RWPE2 (cell line): ENCODE measurements at regions not wholly inside any gene's neighbourhood (a gene's known extent, or its start where the extent isn't known, plus 50 kb on each side); places are given as distances from the start of the nearest gene placed in this dataset.

Source experiments
- ATAC-seq: fragments of 200-7000 bp; cut with Tn5 transposase; 3 replicates; pipeline ENCODE4 v1.9.1; 2021; ENCODE audit warnings: low read depth
- DNase-seq: peaks from one replicate; pipeline ENCODE4 v3.0.0-alpha.2; 2020; ENCODE audit warnings: low spot score
- H3K27ac ChIP-seq: fragments of 450-650 bp; 2 replicates; pipeline ENCODE4 v1.5.1; 2017; ENCODE audit warnings: mild to moderate bottlenecking; ENCODE audit not compliant: poor library complexity, severe bottlenecking
- H3K27me3 ChIP-seq: fragments of 250-450 bp; sonication (Bioruptor Pico); 2 replicates; pipeline ENCODE4 v1.5.1; 2021; ENCODE audit warnings: mild to moderate bottlenecking, moderate library complexity; ENCODE audit not compliant: insufficient read depth, poor library complexity, severe bottlenecking
- H3K36me3 ChIP-seq: fragments of 250-450 bp; sonication (Bioruptor Pico); 2 replicates; pipeline ENCODE4 v1.5.1; 2020; ENCODE audit warnings: low read depth, mild to moderate bottlenecking, moderate library complexity
- H3K4me1 ChIP-seq: fragments of 250-450 bp; sonication (Bioruptor Pico); 2 replicates; pipeline ENCODE4 v1.5.1; 2021; ENCODE audit warnings: mild to moderate bottlenecking, moderate library complexity; ENCODE audit not compliant: insufficient read depth, poor library complexity, severe bottlenecking
- H3K4me3 ChIP-seq: fragments of 250-450 bp; sonication (Bioruptor Pico); 2 replicates; pipeline ENCODE4 v1.5.1; 2021; ENCODE audit warnings: mild to moderate bottlenecking, moderate library complexity; ENCODE audit not compliant: severe bottlenecking
- H3K9me3 ChIP-seq: fragments of 250-450 bp; sonication (Bioruptor Pico); 2 replicates; pipeline ENCODE4 v1.5.1; 2021; ENCODE audit warnings: mild to moderate bottlenecking, moderate library complexity; ENCODE audit not compliant: severe bottlenecking
- TF ChIP-seq, protein P1 (sequence below): fragments of 450-650 bp; IDR thresholded peaks from one replicate; pipeline ENCODE4 v1.5.1; 2017; ENCODE audit warnings: mild to moderate bottlenecking, moderate library complexity; ENCODE audit not compliant: poor library complexity, severe bottlenecking

DNA sequence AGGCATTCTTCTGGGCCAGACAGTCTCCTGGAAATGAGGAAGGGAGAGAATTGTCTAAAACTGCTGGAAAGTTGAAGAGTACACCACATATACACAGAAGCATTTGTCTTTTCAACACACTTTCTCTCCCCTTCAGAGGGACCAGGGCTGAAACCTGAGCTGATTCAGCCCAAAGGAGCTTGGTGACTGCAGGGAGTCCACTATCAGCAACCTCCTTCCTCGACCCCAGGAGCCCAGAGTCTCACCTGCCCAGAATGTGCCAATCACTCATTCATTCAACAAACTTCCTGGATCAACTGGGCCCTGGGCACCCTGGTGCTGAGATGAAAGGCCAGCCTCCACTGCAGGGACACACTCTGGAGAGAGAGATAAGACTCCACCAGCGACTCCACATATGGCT, 128.9 kb upstream of the VSTM2B start:
- no peak for DNase-seq
- H3K4me3 ChIP-seq = no peak overlapping the region
- no peaks in the 10 kb centered on the region for H3K4me1 ChIP-seq

DNA sequence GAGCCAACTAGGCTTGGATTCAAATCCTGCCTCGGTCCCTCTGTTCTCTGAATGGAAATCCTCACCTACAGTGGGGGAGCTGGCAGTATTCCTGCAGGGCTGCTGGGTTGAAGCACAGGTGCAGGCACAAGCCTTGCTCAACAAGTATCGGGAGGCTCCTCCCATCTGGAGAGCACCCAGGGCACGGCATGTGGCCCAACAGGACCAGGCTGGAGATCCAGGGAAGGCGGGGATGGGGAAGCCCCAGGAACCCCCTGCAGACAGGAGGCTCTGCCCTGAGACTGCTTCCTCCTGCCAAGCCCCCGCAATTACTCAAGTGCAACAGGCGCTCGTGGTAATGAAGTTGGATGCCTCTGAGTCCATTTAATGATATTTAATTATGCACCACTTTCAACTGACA, 128.0 kb upstream of the VSTM2B start:
- H3K27ac ChIP-seq = no peak overlapping the region
- H3K27me3 ChIP-seq = no peaks in the 10 kb centered on the region
- H3K4me1 ChIP-seq = no peaks in the 10 kb centered on the region
- no peaks in the 10 kb centered on the region for H3K36me3 ChIP-seq
- no peak for DNase-seq
- no peak for ATAC-seq
- no peak overlapping the region for H3K4me3 ChIP-seq
- no peaks in the 10 kb centered on the region for H3K9me3 ChIP-seq
- TF ChIP-seq, protein P1, sequence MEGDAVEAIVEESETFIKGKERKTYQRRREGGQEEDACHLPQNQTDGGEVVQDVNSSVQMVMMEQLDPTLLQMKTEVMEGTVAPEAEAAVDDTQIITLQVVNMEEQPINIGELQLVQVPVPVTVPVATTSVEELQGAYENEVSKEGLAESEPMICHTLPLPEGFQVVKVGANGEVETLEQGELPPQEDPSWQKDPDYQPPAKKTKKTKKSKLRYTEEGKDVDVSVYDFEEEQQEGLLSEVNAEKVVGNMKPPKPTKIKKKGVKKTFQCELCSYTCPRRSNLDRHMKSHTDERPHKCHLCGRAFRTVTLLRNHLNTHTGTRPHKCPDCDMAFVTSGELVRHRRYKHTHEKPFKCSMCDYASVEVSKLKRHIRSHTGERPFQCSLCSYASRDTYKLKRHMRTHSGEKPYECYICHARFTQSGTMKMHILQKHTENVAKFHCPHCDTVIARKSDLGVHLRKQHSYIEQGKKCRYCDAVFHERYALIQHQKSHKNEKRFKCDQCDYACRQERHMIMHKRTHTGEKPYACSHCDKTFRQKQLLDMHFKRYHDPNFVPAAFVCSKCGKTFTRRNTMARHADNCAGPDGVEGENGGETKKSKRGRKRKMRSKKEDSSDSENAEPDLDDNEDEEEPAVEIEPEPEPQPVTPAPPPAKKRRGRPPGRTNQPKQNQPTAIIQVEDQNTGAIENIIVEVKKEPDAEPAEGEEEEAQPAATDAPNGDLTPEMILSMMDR = no peak

More for the DNA sequence above, 128.9 kb upstream of the VSTM2B start:
- TF ChIP-seq, protein P1 = no peak
- Histone ChIP-seq H3K27me3 (no peaks in the 10 kb centered on the region), H3K9me3 (no peaks in the 10 kb centered on the region), H3K27ac (no peak overlapping the region), H3K36me3 (no peaks in the 10 kb centered on the region)
- no peak for ATAC-seq

DNA sequence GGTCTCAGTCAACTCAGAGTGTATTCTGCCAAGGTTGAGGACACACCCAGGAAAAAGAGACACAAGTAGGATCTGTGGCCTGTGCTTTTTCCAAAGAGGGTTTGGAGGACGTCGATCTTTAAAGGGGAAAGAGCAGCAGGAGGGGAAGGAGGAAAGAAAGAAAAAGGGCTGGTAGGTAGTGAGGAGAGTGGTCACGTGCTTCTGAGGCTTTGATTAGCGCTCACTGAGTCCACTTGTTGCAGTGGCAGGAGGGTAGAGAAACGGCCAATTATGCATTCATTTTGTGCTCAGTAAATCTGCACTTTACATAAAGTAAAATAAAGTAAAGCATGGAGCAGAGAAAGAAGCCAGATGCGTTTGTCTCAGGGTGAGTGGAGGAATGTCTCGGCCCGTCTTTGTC, 126.0 kb upstream of the VSTM2B start:
- H3K36me3 ChIP-seq = no peaks in the 10 kb centered on the region
- no peaks in the 10 kb centered on the region for H3K27me3 ChIP-seq
- no peak overlapping the region for H3K4me3 ChIP-seq
- no peak for DNase-seq
- ATAC-seq = no peak
- H3K9me3 ChIP-seq = no peaks in the 10 kb centered on the region
- no peaks in the 10 kb centered on the region for H3K4me1 ChIP-seq
- no peak overlapping the region for H3K27ac ChIP-seq
- TF ChIP-seq, protein P1 = no peak

GRCh38 chr19:29400917-29401711, 124.7 kb upstream of the VSTM2B start:
- no peaks in the 10 kb centered on the region for H3K27me3 ChIP-seq
- H3K36me3 ChIP-seq = no peaks in the 10 kb centered on the region
- H3K4me3 ChIP-seq = no peak overlapping the region
- H3K27ac ChIP-seq = no peak overlapping the region
- DNase-seq (no peak), ATAC-seq (no peak)
- TF ChIP-seq, protein P1 = no peak
- H3K4me1 ChIP-seq = no peaks in the 10 kb centered on the region
- H3K9me3 ChIP-seq = no peaks in the 10 kb centered on the region
